Skeletal muscle cell (primary cell): ENCODE measurements at regions not wholly inside any gene's neighbourhood (a gene's known extent, or its start where the extent isn't known, plus 50 kb on each side); places are given as distances from the start of the nearest gene placed in this dataset.

Experiments
- DNase-seq: peaks from one replicate; pipeline ENCODE4 v3.0.0-alpha.2; 2010; ENCODE audit warnings: low read depth
- H3K4me3 ChIP-seq: 2 replicates; pipeline ENCODE4 v1.5.1; 2011; ENCODE audit warnings: low read depth, mild to moderate bottlenecking, control low read depth, low read length, moderate library complexity

DNA sequence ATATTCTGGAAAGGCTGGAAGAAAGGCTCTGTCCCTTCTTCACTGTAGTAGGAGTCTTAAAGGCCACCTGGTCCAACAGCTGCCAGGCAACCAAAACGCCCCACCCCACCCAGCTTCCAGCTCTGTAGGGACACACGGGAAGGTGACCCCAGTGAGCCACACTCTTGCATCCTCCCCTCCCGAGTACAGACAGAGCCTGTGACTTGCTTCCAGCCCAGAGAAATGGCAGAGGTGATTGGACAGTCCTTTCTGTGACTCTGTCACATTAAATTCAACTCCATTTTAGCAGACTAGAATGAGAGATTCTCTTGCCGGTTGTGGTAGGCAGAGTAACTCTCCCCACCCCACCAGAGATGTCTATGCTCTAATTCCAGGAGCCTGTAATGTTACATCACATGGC, 226.2 kb upstream of the ARID1B start:
- no peak overlapping the region for H3K4me3 ChIP-seq
- DNase-seq: no peak

DNA sequence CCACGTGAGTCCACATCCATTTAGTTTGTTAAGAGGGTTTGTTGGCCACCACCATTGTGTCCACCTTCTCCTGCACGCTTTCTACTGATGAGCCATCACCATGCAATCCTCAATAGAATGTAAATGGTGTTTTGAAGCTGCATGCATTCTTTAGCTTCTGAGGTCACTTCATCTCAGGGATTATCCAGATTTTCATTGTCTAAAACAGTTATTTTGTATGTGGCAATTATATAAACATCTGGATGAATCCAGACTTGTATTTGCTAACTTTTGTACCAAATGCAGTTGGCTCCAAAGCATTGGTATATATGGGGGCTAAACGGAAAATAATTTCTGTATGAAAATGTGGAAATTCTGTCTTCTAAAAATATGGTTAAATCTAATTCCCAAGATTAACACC, 231.2 kb upstream of the ARID1B start:
- DNase-seq: no peak
- H3K4me3 ChIP-seq: no peak overlapping the region

- no peak for DNase-seq
- no peak overlapping the region for H3K4me3 ChIP-seq
Observed at GRCh38 chr6:156545021-156545420, 232.2 kb upstream of the ARID1B start.

DNA sequence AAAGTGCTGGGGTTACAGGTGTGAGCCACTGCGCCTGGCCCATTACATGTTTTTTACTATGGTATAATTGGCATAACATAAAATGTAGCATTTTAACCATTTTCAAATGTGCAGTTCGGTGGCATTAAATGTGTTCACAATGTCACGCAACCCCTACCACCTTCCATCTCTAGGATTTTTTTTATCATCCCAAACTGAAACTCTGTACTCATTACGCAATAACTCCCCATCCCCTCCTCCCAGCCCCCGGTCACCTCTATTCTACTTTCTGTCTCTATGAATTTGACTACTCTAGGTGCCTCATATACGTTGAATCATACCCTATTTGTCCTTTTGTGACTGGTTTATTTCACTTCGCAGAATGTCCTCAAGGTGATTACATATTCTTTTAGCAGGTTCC, 233.1 kb upstream of the ARID1B start:
- no peak for DNase-seq
- no peak overlapping the region for H3K4me3 ChIP-seq

DNA sequence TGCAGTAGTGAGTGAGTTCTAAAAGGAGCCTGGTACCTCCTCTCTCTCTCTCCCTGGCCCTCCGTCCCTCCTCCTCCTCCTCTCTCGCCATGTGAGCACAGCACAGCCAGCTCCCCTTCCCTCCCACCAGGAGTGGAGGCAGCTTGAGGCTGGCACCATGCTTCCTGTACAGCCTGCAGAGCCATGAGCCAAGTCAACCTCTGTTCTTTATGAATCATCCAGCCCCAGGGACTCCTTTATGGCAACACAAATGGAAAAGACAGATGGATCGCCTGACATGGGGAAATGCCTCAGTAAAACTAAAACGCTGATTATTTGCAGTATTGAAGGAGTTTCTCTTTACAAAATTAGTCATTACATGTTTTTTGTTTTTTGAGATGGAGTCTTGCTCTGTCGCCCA, 233.7 kb upstream of the ARID1B start:
- no peak overlapping the region for H3K4me3 ChIP-seq
- DNase-seq: no peak

GRCh38 chr6:156538875-156539660, 238.1 kb upstream of the ARID1B start:
- H3K4me3 ChIP-seq: no peak overlapping the region
- no peak for DNase-seq

GRCh38 chr6:156534594-156534993, 242.6 kb upstream of the ARID1B start:
- no peak for DNase-seq
- H3K4me3 ChIP-seq: no peak overlapping the region

DNA sequence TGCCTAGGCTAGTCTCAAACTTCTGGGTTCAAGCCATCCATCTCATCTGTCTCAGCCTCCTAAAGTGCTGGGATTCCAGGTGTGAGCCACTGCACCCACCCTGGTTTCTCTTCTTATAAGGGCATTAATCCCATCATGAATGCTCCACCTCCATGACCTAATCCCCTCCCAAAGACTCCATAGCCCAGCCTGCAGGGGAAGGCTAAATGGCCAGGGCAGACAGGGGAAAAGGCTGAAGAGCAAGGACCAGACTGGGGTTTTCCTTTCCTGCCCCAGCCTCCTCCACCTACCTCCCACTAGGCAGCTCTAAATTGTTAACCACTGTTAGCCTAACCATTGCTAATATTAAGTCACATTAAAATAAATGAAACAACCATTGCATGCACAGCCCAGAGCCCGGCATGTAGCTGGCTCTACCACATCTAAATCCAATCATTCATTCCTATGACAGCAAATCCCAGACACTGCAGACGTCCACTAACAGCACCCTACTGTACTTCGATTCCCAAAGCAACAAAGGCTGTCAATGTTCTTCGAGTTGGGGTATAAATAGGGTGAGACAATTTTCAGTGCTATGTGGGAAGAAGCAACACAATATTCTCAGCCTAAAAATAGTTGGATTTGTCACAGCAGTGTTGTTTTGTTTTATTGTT, 243.2 kb upstream of the ARID1B start:
- no peak overlapping the region for H3K4me3 ChIP-seq
- no peak for DNase-seq

- no peak for DNase-seq
- no peak overlapping the region for H3K4me3 ChIP-seq
Observed at GRCh38 chr6:156526081-156526480, 251.1 kb upstream of the ARID1B start.

GRCh38 chr6:156525541-156525940, 251.6 kb upstream of the ARID1B start:
- no peak for DNase-seq
- no peak overlapping the region for H3K4me3 ChIP-seq

DNA sequence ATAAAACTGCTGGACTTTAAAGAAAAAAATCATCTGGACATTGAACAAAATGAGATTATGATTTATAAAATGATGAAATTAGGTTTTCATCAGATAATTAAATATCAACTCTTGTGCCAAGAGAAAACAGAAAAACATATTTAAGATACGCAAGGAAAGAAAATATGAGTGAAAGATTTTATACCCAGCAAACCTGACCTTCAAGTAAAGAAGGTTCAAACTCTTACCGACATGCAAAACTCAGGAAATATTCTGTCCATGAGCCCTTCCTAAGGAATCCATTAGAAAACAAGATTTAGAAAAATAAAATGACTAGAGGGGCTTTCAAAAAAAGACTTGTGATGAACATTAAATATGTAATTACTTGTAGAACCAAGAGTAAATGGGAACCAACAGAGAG, 257.2 kb upstream of the ARID1B start:
- DNase-seq: no peak
- H3K4me3 ChIP-seq: no peak overlapping the region

GRCh38 chr6:156517088-156517487, 260.1 kb upstream of the ARID1B start:
- DNase-seq: no peak
- H3K4me3 ChIP-seq: no peak overlapping the region

DNA sequence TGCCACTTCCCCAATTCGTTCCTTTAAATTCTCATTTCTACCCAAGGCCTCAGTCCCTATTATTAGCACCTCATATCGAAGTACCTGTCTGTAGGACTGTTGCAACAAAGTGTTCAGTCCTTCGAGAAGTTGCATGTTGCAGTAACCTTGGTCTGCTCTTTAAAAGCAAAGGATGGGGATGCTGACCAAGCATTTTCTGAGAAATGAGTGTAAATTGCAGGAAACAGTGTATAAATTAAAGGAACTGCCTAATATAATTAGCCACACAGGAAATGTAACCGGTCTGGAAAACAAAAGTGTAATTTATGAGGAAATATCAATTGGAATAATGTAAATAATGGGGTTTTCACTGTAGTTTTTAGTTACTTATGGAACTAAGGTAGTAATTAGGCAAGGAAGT, 261.9 kb upstream of the ARID1B start:
- no peak for DNase-seq
- no peak overlapping the region for H3K4me3 ChIP-seq

GRCh38 chr6:156513504-156513903, 263.7 kb upstream of the ARID1B start:
- no peak for DNase-seq
- no peak overlapping the region for H3K4me3 ChIP-seq

DNA sequence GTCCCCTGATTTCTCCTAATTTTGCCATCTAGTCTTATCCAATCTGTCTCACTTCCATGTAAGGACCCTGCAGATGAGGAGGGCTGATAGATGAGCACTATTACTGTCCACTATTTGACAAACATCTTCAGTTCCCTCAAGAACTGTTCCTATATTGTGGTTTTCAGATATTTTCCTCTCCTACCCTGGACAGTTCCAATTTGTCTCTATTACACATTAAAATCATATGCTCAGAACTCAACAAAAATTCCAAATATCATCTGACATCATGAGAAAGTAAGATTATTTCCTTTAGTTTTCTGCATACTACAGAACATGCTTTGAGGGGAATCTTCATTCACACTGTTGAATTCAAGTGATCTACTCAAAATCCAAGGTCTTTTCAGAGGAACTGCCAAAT, 265.6 kb upstream of the ARID1B start:
- no peak for DNase-seq

GRCh38 chr6:156511051-156511450, 266.1 kb upstream of the ARID1B start:
- no peak overlapping the region for H3K4me3 ChIP-seq
- no peak for DNase-seq

More for the DNA sequence above, 265.6 kb upstream of the ARID1B start:
- no peak overlapping the region for H3K4me3 ChIP-seq

DNA sequence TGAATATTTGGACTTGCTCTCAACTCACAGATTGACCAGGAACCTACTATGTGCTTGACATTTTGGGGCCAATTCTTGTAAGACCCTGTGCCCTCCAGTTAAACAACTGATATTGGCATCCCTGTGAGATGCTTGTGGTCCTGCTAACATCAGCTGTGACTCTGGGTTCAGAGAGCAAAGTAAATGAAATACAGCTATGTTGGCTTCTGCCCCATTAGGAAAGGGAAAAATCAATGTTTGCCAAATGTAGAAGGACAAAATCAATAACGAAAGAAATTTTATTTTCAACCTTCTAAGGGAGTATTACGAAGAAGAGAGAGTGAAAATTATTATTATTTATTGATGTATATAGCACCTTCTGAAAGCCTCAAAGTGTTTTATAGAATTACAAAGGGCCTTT, 266.9 kb upstream of the ARID1B start:
- no peak overlapping the region for H3K4me3 ChIP-seq
- no peak for DNase-seq

DNA sequence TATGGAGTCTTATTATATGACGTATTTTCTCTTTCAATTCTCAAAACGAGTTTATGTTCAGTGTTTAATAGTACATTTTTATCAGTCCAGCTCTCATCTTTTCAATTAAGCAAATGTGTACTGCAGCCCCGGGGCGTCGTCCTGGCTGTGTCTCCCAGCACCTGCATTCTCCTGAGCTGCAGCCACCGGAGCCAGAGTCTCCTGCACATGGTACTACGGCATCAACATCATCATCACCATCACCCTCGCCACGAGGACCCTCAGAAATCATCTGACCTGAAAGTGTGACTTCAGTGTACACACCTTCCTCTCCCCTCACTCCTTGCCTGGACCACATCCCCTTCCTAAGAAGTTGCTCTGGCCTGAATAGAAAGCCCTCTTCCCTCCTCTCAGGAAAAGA, 267.7 kb upstream of the ARID1B start:
- no peak overlapping the region for H3K4me3 ChIP-seq
- no peak for DNase-seq

GRCh38 chr6:156508923-156509322, 268.3 kb upstream of the ARID1B start:
- H3K4me3 ChIP-seq: no peak overlapping the region
- DNase-seq: no peak

DNA sequence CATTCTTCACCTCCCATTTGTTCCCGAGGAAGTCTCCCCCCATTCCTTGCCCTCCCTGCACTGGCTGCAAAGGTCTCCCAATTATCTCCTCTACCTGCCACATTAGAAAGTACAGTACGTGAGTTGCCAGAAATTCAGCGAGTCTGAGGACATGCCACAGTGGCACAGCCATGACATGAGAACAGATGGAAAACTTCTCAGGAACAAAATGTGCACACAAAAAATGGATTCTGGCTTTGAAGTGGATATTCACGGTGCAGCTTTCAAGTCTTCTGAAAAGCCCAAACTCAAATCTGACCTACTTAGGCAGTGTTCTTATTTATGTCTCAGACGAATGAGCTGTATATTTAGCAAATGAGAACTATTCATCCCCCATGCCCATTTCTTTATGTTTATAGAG, 269.1 kb upstream of the ARID1B start:
- DNase-seq: no peak
- H3K4me3 ChIP-seq: no peak overlapping the region

GRCh38 chr6:156507656-156508055, 269.5 kb upstream of the ARID1B start:
- no peak for DNase-seq
- H3K4me3 ChIP-seq: no peak overlapping the region
